RWPE2 (cell line): ENCODE measurements at regions not wholly inside any gene's neighbourhood (a gene's known extent, or its start where the extent isn't known, plus 50 kb on each side); places are given as distances from the start of the nearest gene placed in this dataset.

Source experiments
- ATAC-seq: fragments of 200-7000 bp; cut with Tn5 transposase; 3 replicates; pipeline ENCODE4 v1.9.1; 2021; ENCODE audit warnings: low read depth
- DNase-seq: peaks from one replicate; pipeline ENCODE4 v3.0.0-alpha.2; 2020; ENCODE audit warnings: low spot score
- H3K27ac ChIP-seq: fragments of 450-650 bp; 2 replicates; pipeline ENCODE4 v1.5.1; 2017; ENCODE audit warnings: mild to moderate bottlenecking; ENCODE audit not compliant: poor library complexity, severe bottlenecking
- H3K27me3 ChIP-seq: fragments of 250-450 bp; sonication (Bioruptor Pico); 2 replicates; pipeline ENCODE4 v1.5.1; 2021; ENCODE audit warnings: mild to moderate bottlenecking, moderate library complexity; ENCODE audit not compliant: insufficient read depth, poor library complexity, severe bottlenecking
- H3K36me3 ChIP-seq: fragments of 250-450 bp; sonication (Bioruptor Pico); 2 replicates; pipeline ENCODE4 v1.5.1; 2020; ENCODE audit warnings: low read depth, mild to moderate bottlenecking, moderate library complexity
- H3K4me1 ChIP-seq: fragments of 250-450 bp; sonication (Bioruptor Pico); 2 replicates; pipeline ENCODE4 v1.5.1; 2021; ENCODE audit warnings: mild to moderate bottlenecking, moderate library complexity; ENCODE audit not compliant: insufficient read depth, poor library complexity, severe bottlenecking
- H3K4me3 ChIP-seq: fragments of 250-450 bp; sonication (Bioruptor Pico); 2 replicates; pipeline ENCODE4 v1.5.1; 2021; ENCODE audit warnings: mild to moderate bottlenecking, moderate library complexity; ENCODE audit not compliant: severe bottlenecking
- H3K9me3 ChIP-seq: fragments of 250-450 bp; sonication (Bioruptor Pico); 2 replicates; pipeline ENCODE4 v1.5.1; 2021; ENCODE audit warnings: mild to moderate bottlenecking, moderate library complexity; ENCODE audit not compliant: severe bottlenecking
- TF ChIP-seq, protein P1 (sequence below): fragments of 450-650 bp; IDR thresholded peaks from one replicate; pipeline ENCODE4 v1.5.1; 2017; ENCODE audit warnings: mild to moderate bottlenecking, moderate library complexity; ENCODE audit not compliant: poor library complexity, severe bottlenecking

- H3K27ac ChIP-seq = no peak overlapping the region
- ATAC-seq (no peak), DNase-seq (no peak)
- no peaks in the 10 kb centered on the region for H3K27me3 ChIP-seq
- H3K36me3 ChIP-seq = no peaks in the 10 kb centered on the region
- H3K9me3 ChIP-seq = no peaks in the 10 kb centered on the region
- peaks cover 7% of the 10 kb centered on the region for H3K4me1 ChIP-seq
- TF ChIP-seq, protein P1, sequence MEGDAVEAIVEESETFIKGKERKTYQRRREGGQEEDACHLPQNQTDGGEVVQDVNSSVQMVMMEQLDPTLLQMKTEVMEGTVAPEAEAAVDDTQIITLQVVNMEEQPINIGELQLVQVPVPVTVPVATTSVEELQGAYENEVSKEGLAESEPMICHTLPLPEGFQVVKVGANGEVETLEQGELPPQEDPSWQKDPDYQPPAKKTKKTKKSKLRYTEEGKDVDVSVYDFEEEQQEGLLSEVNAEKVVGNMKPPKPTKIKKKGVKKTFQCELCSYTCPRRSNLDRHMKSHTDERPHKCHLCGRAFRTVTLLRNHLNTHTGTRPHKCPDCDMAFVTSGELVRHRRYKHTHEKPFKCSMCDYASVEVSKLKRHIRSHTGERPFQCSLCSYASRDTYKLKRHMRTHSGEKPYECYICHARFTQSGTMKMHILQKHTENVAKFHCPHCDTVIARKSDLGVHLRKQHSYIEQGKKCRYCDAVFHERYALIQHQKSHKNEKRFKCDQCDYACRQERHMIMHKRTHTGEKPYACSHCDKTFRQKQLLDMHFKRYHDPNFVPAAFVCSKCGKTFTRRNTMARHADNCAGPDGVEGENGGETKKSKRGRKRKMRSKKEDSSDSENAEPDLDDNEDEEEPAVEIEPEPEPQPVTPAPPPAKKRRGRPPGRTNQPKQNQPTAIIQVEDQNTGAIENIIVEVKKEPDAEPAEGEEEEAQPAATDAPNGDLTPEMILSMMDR = no peak
- H3K4me3 ChIP-seq = no peak overlapping the region
Measured at GRCh38 chr3:113103588-113103987, 107.8 kb upstream of the BOC start.

- Histone ChIP-seq H3K4me1 (no peaks in the 10 kb centered on the region), H3K9me3 (no peaks in the 10 kb centered on the region), H3K4me3 (no peak overlapping the region), H3K27ac (no peak overlapping the region), H3K36me3 (no peaks in the 10 kb centered on the region), H3K27me3 (no peaks in the 10 kb centered on the region)
- DNase-seq (no peak), ATAC-seq (no peak)
- TF ChIP-seq, protein P1 = no peak
Measured at GRCh38 chr3:113104357-113105092, 106.8 kb upstream of the BOC start.

GRCh38 chr3:113105093-113105449, 106.3 kb upstream of the BOC start:
- TF ChIP-seq, protein P1 = no peak
- ATAC-seq (no peak), DNase-seq (no peak)
- no peaks in the 10 kb centered on the region for H3K27me3 ChIP-seq
- H3K9me3 ChIP-seq = no peaks in the 10 kb centered on the region
- H3K4me1 ChIP-seq = no peaks in the 10 kb centered on the region
- no peaks in the 10 kb centered on the region for H3K36me3 ChIP-seq
- H3K4me3 ChIP-seq = no peak overlapping the region
- H3K27ac ChIP-seq = no peak overlapping the region

GRCh38 chr3:113105966-113106660, 105.2 kb upstream of the BOC start:
- no peaks in the 10 kb centered on the region for H3K9me3 ChIP-seq
- ATAC-seq = no peak
- no peak overlapping the region for H3K27ac ChIP-seq
- no peaks in the 10 kb centered on the region for H3K27me3 ChIP-seq
- DNase-seq = no peak
- no peak overlapping the region for H3K4me3 ChIP-seq
- H3K4me1 ChIP-seq = no peaks in the 10 kb centered on the region
- H3K36me3 ChIP-seq = no peaks in the 10 kb centered on the region
- TF ChIP-seq, protein P1 = no peak

DNA sequence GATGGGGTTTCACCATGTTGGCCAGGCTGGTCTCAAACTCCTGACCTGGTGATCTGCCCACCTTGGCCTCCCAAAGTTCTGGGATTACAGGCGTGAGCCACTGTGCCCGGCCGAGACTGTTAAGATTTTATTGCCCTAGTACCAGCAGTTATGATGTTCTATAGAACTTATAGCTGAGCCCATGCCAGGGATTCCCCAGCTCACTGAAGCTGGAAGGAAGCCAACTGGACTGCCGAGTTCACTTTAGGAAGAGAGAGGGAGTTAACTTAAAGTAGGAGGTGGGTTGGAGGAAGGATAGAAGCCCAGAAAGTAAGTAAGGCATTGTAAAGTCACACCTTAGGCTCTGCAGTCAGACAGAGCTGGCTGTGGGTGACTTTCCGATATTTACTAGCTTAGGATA, 101.1 kb upstream of the BOC start:
- ATAC-seq = no peak
- TF ChIP-seq, protein P1 = no peak
- no peaks in the 10 kb centered on the region for H3K27me3 ChIP-seq

More for the DNA sequence above, 101.1 kb upstream of the BOC start:
- DNase-seq = no peak
- H3K9me3 ChIP-seq = no peaks in the 10 kb centered on the region
- H3K27ac ChIP-seq = no peak overlapping the region
- H3K4me3 ChIP-seq = no peak overlapping the region
- no peaks in the 10 kb centered on the region for H3K36me3 ChIP-seq
- no peaks in the 10 kb centered on the region for H3K4me1 ChIP-seq
